ENCODE measurements at regions not wholly inside any gene's neighbourhood (a gene's known extent, or its start where the extent isn't known, plus 50 kb on each side); places are given as distances from the start of the nearest gene placed in this dataset.

- no peaks in the 10 kb centered on the region for H3K27me3 ChIP-seq (ENCODE audit: insufficient read depth, low read length)
- H3K4me3 ChIP-seq (ENCODE audit: low read length) = no peak overlapping the region
- no peak overlapping the region for H3K27ac ChIP-seq (ENCODE audit: low read length)
- H3K36me3 ChIP-seq (ENCODE audit: insufficient read depth, low read depth, low read length) = no peaks in the 10 kb centered on the region
- no peaks in the 10 kb centered on the region for H3K9me3 ChIP-seq (ENCODE audit: insufficient read depth, low read depth, low read length)
- H3K9ac ChIP-seq (ENCODE audit: low read depth, low read length) = no peak overlapping the region
- H3K4me1 ChIP-seq (ENCODE audit: insufficient read depth, low read length) = no peaks in the 10 kb centered on the region
Measured at GRCh38 chr6:25042036-25042521, 106.3 kb upstream of the RIPOR2 start.

GRCh38 chr6:25042536-25042935, 106.8 kb upstream of the RIPOR2 start:
- Histone ChIP-seq H3K36me3 (ENCODE audit: insufficient read depth, low read depth, low read length) (no peaks in the 10 kb centered on the region), H3K9me3 (ENCODE audit: insufficient read depth, low read depth, low read length) (no peaks in the 10 kb centered on the region), H3K9ac (ENCODE audit: low read depth, low read length) (no peak overlapping the region), H3K27ac (ENCODE audit: low read length) (no peak overlapping the region), H3K4me1 (ENCODE audit: insufficient read depth, low read length) (no peaks in the 10 kb centered on the region), H3K27me3 (ENCODE audit: insufficient read depth, low read length) (no peaks in the 10 kb centered on the region), H3K4me3 (ENCODE audit: low read length) (no peak overlapping the region)

- no peaks in the 10 kb centered on the region for H3K27me3 ChIP-seq (ENCODE audit: insufficient read depth, low read length)
- no peaks in the 10 kb centered on the region for H3K4me1 ChIP-seq (ENCODE audit: insufficient read depth, low read length)
- H3K36me3 ChIP-seq (ENCODE audit: insufficient read depth, low read depth, low read length) = no peaks in the 10 kb centered on the region
- no peak overlapping the region for H3K27ac ChIP-seq (ENCODE audit: low read length)
- H3K4me3 ChIP-seq (ENCODE audit: low read length) = no peak overlapping the region
- no peaks in the 10 kb centered on the region for H3K9me3 ChIP-seq (ENCODE audit: insufficient read depth, low read depth, low read length)
- H3K9ac ChIP-seq (ENCODE audit: low read depth, low read length) = no peak overlapping the region
Measured at GRCh38 chr6:25042984-25043725, 107.4 kb upstream of the RIPOR2 start.

- H3K9me3 ChIP-seq (ENCODE audit: insufficient read depth, low read depth, low read length) = no peaks in the 10 kb centered on the region
- H3K9ac ChIP-seq (ENCODE audit: low read depth, low read length) = no peak overlapping the region
- no peaks in the 10 kb centered on the region for H3K4me1 ChIP-seq (ENCODE audit: insufficient read depth, low read length)
Measured at GRCh38 chr6:25043892-25044291, 108.1 kb upstream of the RIPOR2 start.

GRCh38 chr6:25046942-25047341, 111.2 kb upstream of the RIPOR2 start:
- H3K9me3 ChIP-seq (ENCODE audit: insufficient read depth, low read depth, low read length) = no peaks in the 10 kb centered on the region
- no peak overlapping the region for H3K27ac ChIP-seq (ENCODE audit: low read length)
- no peak overlapping the region for H3K4me3 ChIP-seq (ENCODE audit: low read length)
- no peak overlapping the region for H3K9ac ChIP-seq (ENCODE audit: low read depth, low read length)
- H3K4me1 ChIP-seq (ENCODE audit: insufficient read depth, low read length) = peaks cover 3% of the 10 kb centered on the region; the same call in 1 of the 2 replicates
- no peaks in the 10 kb centered on the region for H3K27me3 ChIP-seq (ENCODE audit: insufficient read depth, low read length)
- H3K36me3 ChIP-seq (ENCODE audit: insufficient read depth, low read depth, low read length) = no peaks in the 10 kb centered on the region

More at GRCh38 chr6:25043892-25044291, 108.1 kb upstream of the RIPOR2 start:
- Histone ChIP-seq H3K27me3 (ENCODE audit: insufficient read depth, low read length) (no peaks in the 10 kb centered on the region), H3K27ac (ENCODE audit: low read length) (no peak overlapping the region), H3K4me3 (ENCODE audit: low read length) (no peak overlapping the region), H3K36me3 (ENCODE audit: insufficient read depth, low read depth, low read length) (no peaks in the 10 kb centered on the region)

GRCh38 chr6:25050356-25050755, 114.6 kb upstream of the RIPOR2 start:
- Histone ChIP-seq H3K27ac (ENCODE audit: low read length) (no peak overlapping the region), H3K9me3 (ENCODE audit: insufficient read depth, low read depth, low read length) (no peaks in the 10 kb centered on the region), H3K4me3 (ENCODE audit: low read length) (no peak overlapping the region), H3K27me3 (ENCODE audit: insufficient read depth, low read length) (no peaks in the 10 kb centered on the region), H3K4me1 (ENCODE audit: insufficient read depth, low read length) (peaks cover 3% of the 10 kb centered on the region; the same call in 1 of the 2 replicates), H3K36me3 (ENCODE audit: insufficient read depth, low read depth, low read length) (no peaks in the 10 kb centered on the region), H3K9ac (ENCODE audit: low read depth, low read length) (no peak overlapping the region)

- Histone ChIP-seq H3K27me3 (ENCODE audit: insufficient read depth, low read length) (no peaks in the 10 kb centered on the region), H3K9ac (ENCODE audit: low read depth, low read length) (no peak overlapping the region), H3K4me3 (ENCODE audit: low read length) (no peak overlapping the region), H3K27ac (ENCODE audit: low read length) (no peak overlapping the region), H3K9me3 (ENCODE audit: insufficient read depth, low read depth, low read length) (no peaks in the 10 kb centered on the region), H3K4me1 (ENCODE audit: insufficient read depth, low read length) (peaks cover 3% of the 10 kb centered on the region; the same call in 1 of the 2 replicates), H3K36me3 (ENCODE audit: insufficient read depth, low read depth, low read length) (no peaks in the 10 kb centered on the region)
Measured at GRCh38 chr6:25051083-25051482, 115.3 kb upstream of the RIPOR2 start.

GRCh38 chr6:25052181-25052580, 116.4 kb upstream of the RIPOR2 start:
- peaks cover 3% of the 10 kb centered on the region; the same call in 1 of the 2 replicates for H3K4me1 ChIP-seq (ENCODE audit: insufficient read depth, low read length)

GRCh38 chr6:25053875-25054371, 118.2 kb upstream of the RIPOR2 start:
- Histone ChIP-seq H3K9me3 (ENCODE audit: insufficient read depth, low read depth, low read length) (no peaks in the 10 kb centered on the region), H3K4me1 (ENCODE audit: insufficient read depth, low read length) (peaks cover 3% of the 10 kb centered on the region; the same call in 1 of the 2 replicates), H3K27me3 (ENCODE audit: insufficient read depth, low read length) (no peaks in the 10 kb centered on the region), H3K27ac (ENCODE audit: low read length) (no peak overlapping the region), H3K4me3 (ENCODE audit: low read length) (no peak overlapping the region), H3K9ac (ENCODE audit: low read depth, low read length) (no peak overlapping the region), H3K36me3 (ENCODE audit: insufficient read depth, low read depth, low read length) (no peaks in the 10 kb centered on the region)

More at GRCh38 chr6:25052181-25052580, 116.4 kb upstream of the RIPOR2 start:
- H3K36me3 ChIP-seq (ENCODE audit: insufficient read depth, low read depth, low read length) = no peaks in the 10 kb centered on the region
- no peak overlapping the region for H3K4me3 ChIP-seq (ENCODE audit: low read length)
- H3K9ac ChIP-seq (ENCODE audit: low read depth, low read length) = no peak overlapping the region
- H3K9me3 ChIP-seq (ENCODE audit: insufficient read depth, low read depth, low read length) = no peaks in the 10 kb centered on the region
- no peak overlapping the region for H3K27ac ChIP-seq (ENCODE audit: low read length)
- H3K27me3 ChIP-seq (ENCODE audit: insufficient read depth, low read length) = no peaks in the 10 kb centered on the region

- Histone ChIP-seq H3K36me3 (ENCODE audit: insufficient read depth, low read depth, low read length) (no peaks in the 10 kb centered on the region), H3K4me1 (ENCODE audit: insufficient read depth, low read length) (peaks cover 3% of the 10 kb centered on the region; the same call in 1 of the 2 replicates), H3K4me3 (ENCODE audit: low read length) (no peak overlapping the region), H3K9me3 (ENCODE audit: insufficient read depth, low read depth, low read length) (no peaks in the 10 kb centered on the region), H3K27me3 (ENCODE audit: insufficient read depth, low read length) (no peaks in the 10 kb centered on the region), H3K27ac (ENCODE audit: low read length) (no peak overlapping the region), H3K9ac (ENCODE audit: low read depth, low read length) (no peak overlapping the region)
Measured at GRCh38 chr6:25054469-25054868, 118.7 kb upstream of the RIPOR2 start.

GRCh38 chr6:25056130-25056529, 120.4 kb upstream of the RIPOR2 start:
- H3K4me1 ChIP-seq (ENCODE audit: insufficient read depth, low read length) = peaks cover 5% of the 10 kb centered on the region; the same call in 1 of the 2 replicates
- no peak overlapping the region for H3K9ac ChIP-seq (ENCODE audit: low read depth, low read length)
- H3K4me3 ChIP-seq (ENCODE audit: low read length) = no peak overlapping the region
- H3K36me3 ChIP-seq (ENCODE audit: insufficient read depth, low read depth, low read length) = no peaks in the 10 kb centered on the region
- H3K27ac ChIP-seq (ENCODE audit: low read length) = no peak overlapping the region
- no peaks in the 10 kb centered on the region for H3K9me3 ChIP-seq (ENCODE audit: insufficient read depth, low read depth, low read length)
- no peaks in the 10 kb centered on the region for H3K27me3 ChIP-seq (ENCODE audit: insufficient read depth, low read length)

Measured in iPS-20b (cell line).